Keratinocyte (primary cell): ENCODE measurements at regions not wholly inside any gene's neighbourhood (a gene's known extent, or its start where the extent isn't known, plus 50 kb on each side); places are given as distances from the start of the nearest gene placed in this dataset.
A peak's percentile ranks its signal among the peaks of the same experiment; 100 is the strongest.

Experiments used
- DNase-seq: peaks from one replicate; pipeline ENCODE4 v3.0.0-alpha.2; 2011; ENCODE audit warnings: low read depth, missing footprints, low spot score
- FAIRE-seq: peaks from 2 replicates; lab custom pipeline; 2011; peaks lifted over from hg19 to GRCh38; lab: Jason Lieb, UNC
- H2AFZ ChIP-seq: 2 replicates; pipeline ENCODE4 v1.6.0; 2012; ENCODE audit warnings: low read length, control low read depth, inconsistent platforms; ENCODE audit not compliant: control insufficient read depth
- H3K27ac ChIP-seq: 2 replicates; pipeline ENCODE4 v1.5.1; 2011; ENCODE audit warnings: low read length; ENCODE audit not compliant: control insufficient read depth, insufficient read depth
- H3K27me3 ChIP-seq: 3 replicates; pipeline ENCODE4 v1.6.0; 2011; ENCODE audit warnings: low read length; ENCODE audit not compliant: control insufficient read depth, insufficient read depth; ENCODE audit errors: extremely low read depth
- H3K36me3 ChIP-seq, 2 experiments: 2 replicates in 1 of 2; 3 replicates in 1 of 2; pipeline ENCODE4 v1.5.1; 2011; ENCODE audit warnings: low read length in 2 of 2, mild to moderate bottlenecking in 1 of 2; ENCODE audit not compliant: control insufficient read depth in 2 of 2, insufficient read depth in 2 of 2; ENCODE audit errors: extremely low read depth in 1 of 2
- H3K4me1 ChIP-seq: 3 replicates; pipeline ENCODE4 v1.5.1; 2011; ENCODE audit warnings: low read length; ENCODE audit not compliant: control insufficient read depth, insufficient read depth; ENCODE audit errors: extremely low read depth
- H3K4me2 ChIP-seq: 3 replicates; pipeline ENCODE4 v1.6.0; 2011; ENCODE audit warnings: low read depth, low read length; ENCODE audit not compliant: control insufficient read depth, insufficient read depth; ENCODE audit errors: extremely low read depth
- H3K4me3 ChIP-seq, 3 experiments: fragments of 200-600 bp in 1 of 3; sonication (generic) in 1 of 3; 2 replicates in 2 of 3; 3 replicates in 1 of 3; pipeline ENCODE4 v1.5.1; 2011 to 2016; ENCODE audit warnings: low read length in 3 of 3, mild to moderate bottlenecking in 3 of 3, control low read depth in 2 of 3, inconsistent platforms in 1 of 3, low read depth in 1 of 3, mixed read lengths in 1 of 3, mixed run types in 1 of 3, moderate library complexity in 1 of 3; ENCODE audit not compliant: control insufficient read depth in 2 of 3, insufficient read depth in 2 of 3; ENCODE audit errors: extremely low read depth in 1 of 3
- H3K79me2 ChIP-seq: 2 replicates; pipeline ENCODE4 v1.6.0; 2012; ENCODE audit warnings: low read length; ENCODE audit not compliant: control insufficient read depth, insufficient read depth
- H3K9ac ChIP-seq: 3 replicates; pipeline ENCODE4 v1.6.0; 2011; ENCODE audit warnings: low read length; ENCODE audit not compliant: control insufficient read depth, insufficient read depth; ENCODE audit errors: extremely low read depth
- H3K9me1 ChIP-seq: 3 replicates; pipeline ENCODE4 v1.6.0; 2011; ENCODE audit warnings: low read length; ENCODE audit not compliant: control insufficient read depth, insufficient read depth; ENCODE audit errors: extremely low read depth
- H3K9me3 ChIP-seq: 2 replicates; pipeline ENCODE4 v1.5.1; 2012; ENCODE audit warnings: low read depth, low read length; ENCODE audit not compliant: control insufficient read depth
- H4K20me1 ChIP-seq: 3 replicates; pipeline ENCODE4 v1.6.0; 2011; ENCODE audit warnings: low read length; ENCODE audit not compliant: control insufficient read depth, insufficient read depth; ENCODE audit errors: extremely low read depth
- EZH2 ChIP-seq: IDR thresholded peaks from one replicate; pipeline ENCODE4 v1.6.1; 2012; ENCODE audit warnings: inconsistent platforms, mild to moderate bottlenecking, low read length, moderate library complexity
- dilution Hi-C: fragments of 300-500 bp; cut with MboI; formaldehyde crosslinking; loops from one replicate; pipeline ENCODE4 v1.7.0; 2020; ENCODE audit warnings: low sequenced_read_pairs; ENCODE audit not compliant: extremely low pct_ligation_motif_present
- TF ChIP-seq, protein P1 (sequence below), 3 experiments: IDR thresholded peaks in 1 of 3; conservative IDR thresholded peaks in 1 of 3; optimal IDR thresholded peaks in 1 of 3; 2 replicates in 2 of 3; 3 replicates in 1 of 3; pipeline versions ENCODE3 to v1.5.1; 2011; ENCODE audit warnings: low read length in 3 of 3, mild to moderate bottlenecking in 3 of 3, moderate library complexity in 2 of 3, control low read depth in 1 of 3, inconsistent platforms in 1 of 3; ENCODE audit not compliant: insufficient read depth in 2 of 3; ENCODE audit errors: extremely low read depth in 1 of 3

DNA sequence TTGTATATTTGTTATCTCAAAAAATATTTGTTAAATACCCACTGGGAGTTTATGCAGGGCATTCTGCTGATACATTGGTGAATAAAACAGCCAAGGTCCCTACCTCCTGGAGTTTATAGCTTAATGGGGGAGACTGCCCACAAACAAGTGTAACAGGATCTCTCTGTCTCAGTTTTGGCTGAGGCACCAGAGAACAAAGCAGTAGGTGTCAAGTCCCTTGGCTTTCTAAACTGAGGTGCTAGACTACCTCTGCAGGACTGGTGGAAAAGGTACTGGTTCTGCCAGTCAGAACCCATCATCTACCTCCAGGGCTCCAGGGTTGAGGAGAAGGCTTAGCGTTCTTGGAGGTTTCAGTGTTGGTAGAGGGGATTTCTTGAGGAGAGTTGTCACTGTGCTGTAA lies 188.4 kb upstream of the ELL2 start:
- Histone ChIP-seq H3K36me3 (peaks cover 0 to 2% of the 10 kb centered on the region in 2 experiments), H3K4me3 (no peak overlapping the region), H3K9me3 (no peaks in the 10 kb centered on the region), H3K27me3 (no peaks in the 10 kb centered on the region), H3K4me2 (peak overlapping the region; percentile 82), H3K79me2 (no peaks in the 10 kb centered on the region), H4K20me1 (no peaks in the 10 kb centered on the region), H3K9ac (no peak overlapping the region), H3K4me1 (peaks cover 51% of the 10 kb centered on the region), H3K9me1 (no peaks in the 10 kb centered on the region), H2AFZ (no peak overlapping the region), H3K27ac (peak overlapping the region; percentile 84)
- no peak for TF ChIP-seq EZH2
- TF ChIP-seq, protein P1, sequence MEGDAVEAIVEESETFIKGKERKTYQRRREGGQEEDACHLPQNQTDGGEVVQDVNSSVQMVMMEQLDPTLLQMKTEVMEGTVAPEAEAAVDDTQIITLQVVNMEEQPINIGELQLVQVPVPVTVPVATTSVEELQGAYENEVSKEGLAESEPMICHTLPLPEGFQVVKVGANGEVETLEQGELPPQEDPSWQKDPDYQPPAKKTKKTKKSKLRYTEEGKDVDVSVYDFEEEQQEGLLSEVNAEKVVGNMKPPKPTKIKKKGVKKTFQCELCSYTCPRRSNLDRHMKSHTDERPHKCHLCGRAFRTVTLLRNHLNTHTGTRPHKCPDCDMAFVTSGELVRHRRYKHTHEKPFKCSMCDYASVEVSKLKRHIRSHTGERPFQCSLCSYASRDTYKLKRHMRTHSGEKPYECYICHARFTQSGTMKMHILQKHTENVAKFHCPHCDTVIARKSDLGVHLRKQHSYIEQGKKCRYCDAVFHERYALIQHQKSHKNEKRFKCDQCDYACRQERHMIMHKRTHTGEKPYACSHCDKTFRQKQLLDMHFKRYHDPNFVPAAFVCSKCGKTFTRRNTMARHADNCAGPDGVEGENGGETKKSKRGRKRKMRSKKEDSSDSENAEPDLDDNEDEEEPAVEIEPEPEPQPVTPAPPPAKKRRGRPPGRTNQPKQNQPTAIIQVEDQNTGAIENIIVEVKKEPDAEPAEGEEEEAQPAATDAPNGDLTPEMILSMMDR (optimal IDR thresholded peaks at IDR 0.05 in 1 of 3, IDR thresholded peaks at IDR 0.05 in 1 of 3, conservative IDR thresholded peaks at IDR 0.05 in 1 of 3; ENCODE audit: extremely low read depth in 1 of 3, insufficient read depth in 2 of 3, low read length in 3 of 3), result no peak
- DNase-seq, result no peak
- dilution Hi-C loops, result no loop called here
- FAIRE-seq, result no peak

DNA sequence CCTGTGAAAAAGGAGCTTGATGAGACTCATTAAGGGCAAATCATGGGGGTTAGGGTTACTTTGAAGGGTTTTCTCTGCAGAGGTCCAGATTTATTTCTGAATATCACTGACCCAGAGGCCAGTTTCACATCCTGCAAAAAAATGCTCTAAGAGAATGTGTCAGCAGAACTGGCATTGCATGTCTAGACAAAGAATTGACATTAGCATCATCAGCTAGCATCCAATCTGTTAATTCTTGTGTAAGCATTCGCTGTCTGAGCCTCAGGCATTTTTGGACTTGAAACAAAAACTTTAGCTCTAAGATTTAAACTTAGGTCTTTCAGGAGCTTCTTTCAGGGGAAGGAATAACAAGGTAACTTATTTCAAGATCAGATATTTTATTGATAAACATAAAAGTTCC lies 187.9 kb upstream of the ELL2 start:
- Histone ChIP-seq H2AFZ (no peak overlapping the region), H3K79me2 (no peaks in the 10 kb centered on the region), H3K4me3 (no peak overlapping the region), H3K36me3 (peaks cover 0 to 2% of the 10 kb centered on the region in 2 experiments), H3K9ac (peak overlapping the region; percentile 53), H3K27ac (peak overlapping the region; percentile 84), H4K20me1 (no peaks in the 10 kb centered on the region), H3K4me1 (peaks cover 49% of the 10 kb centered on the region), H3K27me3 (no peaks in the 10 kb centered on the region), H3K4me2 (peak overlapping the region; percentile 82), H3K9me1 (no peaks in the 10 kb centered on the region), H3K9me3 (no peaks in the 10 kb centered on the region)
- TF ChIP-seq, protein P1 (optimal IDR thresholded peaks at IDR 0.05 in 1 of 3, IDR thresholded peaks at IDR 0.05 in 1 of 3, conservative IDR thresholded peaks at IDR 0.05 in 1 of 3; ENCODE audit: extremely low read depth in 1 of 3, insufficient read depth in 2 of 3, low read length in 3 of 3), result no peak
- no peak for TF ChIP-seq EZH2
- peak; percentile 99 for FAIRE-seq
- peak; percentile 76 for DNase-seq
- dilution Hi-C loops, result no loop called here
